ENCODE measurements at regions not wholly inside any gene's neighbourhood (a gene's known extent, or its start where the extent isn't known, plus 50 kb on each side); places are given as distances from the start of the nearest gene placed in this dataset.

GRCh38 chr9:107213080-107213479 lies 70.0 kb upstream of the RAD23B start:
- H4K20me1 ChIP-seq (ENCODE audit: insufficient read depth, low read length) = no peaks in the 10 kb centered on the region
- H3K9ac ChIP-seq (ENCODE audit: low read length) = no peak overlapping the region
- H3K4me1 ChIP-seq (ENCODE audit: low read length) = no peaks in the 10 kb centered on the region
- no peaks in the 10 kb centered on the region for H3K9me2 ChIP-seq (replicated peaks; ENCODE audit: insufficient read depth, low read length)
- no peak overlapping the region for H3K4me2 ChIP-seq (ENCODE audit: low read depth, low read length)
- no peak overlapping the region for H3K4me3 ChIP-seq (ENCODE audit: low read length)
- H3F3A ChIP-seq (ENCODE audit: insufficient read depth, low read length) = no peaks in the 10 kb centered on the region
- H3K79me2 ChIP-seq (ENCODE audit: low read length) = no peaks in the 10 kb centered on the region
- H3K27me3 ChIP-seq (replicated peaks; ENCODE audit: insufficient read depth, low read length) = no peaks in the 10 kb centered on the region
- no peaks in the 10 kb centered on the region for H3K36me3 ChIP-seq (replicated peaks; ENCODE audit: insufficient read depth, low read length)
- H2AFZ ChIP-seq (ENCODE audit: low read length) = no peak overlapping the region
- H3K9me3 ChIP-seq (replicated peaks; ENCODE audit: insufficient read depth, low read length) = no peaks in the 10 kb centered on the region
- H3K27ac ChIP-seq (ENCODE audit: low read length) = no peak overlapping the region
- no peak for DNase-seq
- TF ChIP-seq CTCF (IDR thresholded peaks at IDR 0.05; ENCODE audit: low read length) (no peak), EZH2 (optimal IDR thresholded peaks at IDR 0.05; ENCODE audit: low read depth, low read length) (no peak), EZH2phosphoT487 (IDR thresholded peaks at IDR 0.05; ENCODE audit: low read length) (no peak)

GRCh38 chr9:107213561-107214028 lies 69.5 kb upstream of the RAD23B start:
- Histone ChIP-seq H3K27ac (ENCODE audit: low read length) (no peak overlapping the region), H2AFZ (ENCODE audit: low read length) (no peak overlapping the region)
- TF ChIP-seq EZH2 (optimal IDR thresholded peaks at IDR 0.05; ENCODE audit: low read depth, low read length) (no peak), EZH2phosphoT487 (IDR thresholded peaks at IDR 0.05; ENCODE audit: low read length) (no peak), CTCF (IDR thresholded peaks at IDR 0.05; ENCODE audit: low read length) (no peak)

GRCh38 chr9:107214381-107214780 lies 68.7 kb upstream of the RAD23B start:
- Histone ChIP-seq H2AFZ (ENCODE audit: low read length) (no peak overlapping the region), H3K36me3 (replicated peaks; ENCODE audit: insufficient read depth, low read length) (no peaks in the 10 kb centered on the region), H3K4me3 (ENCODE audit: low read length) (no peak overlapping the region), H3K79me2 (ENCODE audit: low read length) (no peaks in the 10 kb centered on the region), H4K20me1 (ENCODE audit: insufficient read depth, low read length) (no peaks in the 10 kb centered on the region), H3K4me2 (ENCODE audit: low read depth, low read length) (no peak overlapping the region), H3K9me3 (replicated peaks; ENCODE audit: insufficient read depth, low read length) (no peaks in the 10 kb centered on the region), H3F3A (ENCODE audit: insufficient read depth, low read length) (no peaks in the 10 kb centered on the region), H3K4me1 (ENCODE audit: low read length) (no peaks in the 10 kb centered on the region), H3K9ac (ENCODE audit: low read length) (no peak overlapping the region), H3K27me3 (replicated peaks; ENCODE audit: insufficient read depth, low read length) (no peaks in the 10 kb centered on the region), H3K27ac (ENCODE audit: low read length) (no peak overlapping the region), H3K9me2 (replicated peaks; ENCODE audit: insufficient read depth, low read length) (no peaks in the 10 kb centered on the region)
- no peak for TF ChIP-seq EZH2phosphoT487 (IDR thresholded peaks at IDR 0.05; ENCODE audit: low read length)
- no peak for TF ChIP-seq EZH2 (optimal IDR thresholded peaks at IDR 0.05; ENCODE audit: low read depth, low read length)
- no peak for TF ChIP-seq CTCF (IDR thresholded peaks at IDR 0.05; ENCODE audit: low read length)
- no peak for DNase-seq

More at GRCh38 chr9:107213561-107214028, 69.5 kb upstream of the RAD23B start:
- Histone ChIP-seq H3K36me3 (replicated peaks; ENCODE audit: insufficient read depth, low read length) (no peaks in the 10 kb centered on the region), H3F3A (ENCODE audit: insufficient read depth, low read length) (no peaks in the 10 kb centered on the region), H3K27me3 (replicated peaks; ENCODE audit: insufficient read depth, low read length) (no peaks in the 10 kb centered on the region), H3K4me3 (ENCODE audit: low read length) (no peak overlapping the region), H3K9me3 (replicated peaks; ENCODE audit: insufficient read depth, low read length) (no peaks in the 10 kb centered on the region), H3K9ac (ENCODE audit: low read length) (no peak overlapping the region), H4K20me1 (ENCODE audit: insufficient read depth, low read length) (no peaks in the 10 kb centered on the region), H3K4me2 (ENCODE audit: low read depth, low read length) (no peak overlapping the region), H3K4me1 (ENCODE audit: low read length) (no peaks in the 10 kb centered on the region), H3K79me2 (ENCODE audit: low read length) (no peaks in the 10 kb centered on the region), H3K9me2 (replicated peaks; ENCODE audit: insufficient read depth, low read length) (no peaks in the 10 kb centered on the region)
- DNase-seq = no peak

All from MM.1S (cell line).